Endothelial cell of umbilical vein (primary cell): ENCODE measurements at regions not wholly inside any gene's neighbourhood (a gene's known extent, or its start where the extent isn't known, plus 50 kb on each side); places are given as distances from the start of the nearest gene placed in this dataset.

ENCODE experiments used
- BruUV-seq: library from RNA; stranded (reverse); fragments of 400-500 nt; replicated peaks from 2 replicates; lab custom pipeline; 2021; lab: Mats Ljungman, UMichigan
- CTCF ChIA-PET: fragments of 300-600, 350-600 bp; sonication (Branson Sonifier 250); formaldehyde crosslinking; loops from one replicate; lab custom pipeline; 2021; ENCODE audit warnings: antibody characterized with exemption, inconsistent platforms; lab: Charles Lee
- POLR2A ChIA-PET: fragments of 300-600, 350-600 bp; sonication (Branson Sonifier 250); formaldehyde crosslinking; loops from one replicate; lab custom pipeline; 2021; ENCODE audit warnings: antibody characterized with exemption, inconsistent platforms; lab: Charles Lee
- DNase-seq: peaks from one replicate; pipeline ENCODE4 v3.0.0-alpha.2; 2011; ENCODE audit warnings: low read depth, low spot score
- FAIRE-seq: peaks from 2 replicates; lab custom pipeline; 2011; peaks lifted over from hg19 to GRCh38; lab: Jason Lieb, UNC
- H2AFZ ChIP-seq: 2 replicates; pipeline ENCODE4 v1.6.0; 2012; ENCODE audit warnings: low read depth, low read length, control low read depth, inconsistent platforms
- H3K27ac ChIP-seq: 2 replicates; pipeline ENCODE4 v1.5.1; 2011; ENCODE audit warnings: low read depth, mild to moderate bottlenecking, control low read depth, low read length, moderate library complexity; ENCODE audit not compliant: insufficient read depth
- H3K27me3 ChIP-seq, 2 experiments: 2 replicates each; pipeline versions ENCODE4 v1.6.0 to v1.6.1; 2011; ENCODE audit warnings: low read length in 2 of 2, mixed read lengths in 1 of 2; ENCODE audit not compliant: control insufficient read depth in 2 of 2, insufficient read depth in 2 of 2
- H3K36me3 ChIP-seq, 2 experiments: 2 replicates in 1 of 2; 3 replicates in 1 of 2; pipeline ENCODE4 v1.5.1; 2011; ENCODE audit warnings: low read length in 2 of 2, mild to moderate bottlenecking in 1 of 2, moderate library complexity in 1 of 2; ENCODE audit not compliant: control insufficient read depth in 2 of 2, insufficient read depth in 2 of 2; ENCODE audit errors: extremely low read depth in 1 of 2
- H3K4me1 ChIP-seq: 3 replicates; pipeline ENCODE4 v1.5.1; 2011; ENCODE audit warnings: mild to moderate bottlenecking, low read length; ENCODE audit not compliant: control insufficient read depth, insufficient read depth; ENCODE audit errors: extremely low read depth
- H3K4me2 ChIP-seq: 2 replicates; pipeline ENCODE4 v1.6.1; 2011; ENCODE audit warnings: low read length, control low read depth, mixed read lengths; ENCODE audit not compliant: insufficient read depth
- H3K4me3 ChIP-seq, 3 experiments: fragments of 200-600 bp in 1 of 3; sonication (generic), shearing (Covaris generic) in 1 of 3; replicated peaks in 1 of 3; 2 replicates each; pipeline ENCODE4 v1.5.1; 2011 to 2016; ENCODE audit warnings: control low read depth in 3 of 3, low read length in 3 of 3, mild to moderate bottlenecking in 2 of 3, inconsistent platforms in 1 of 3, low read depth in 1 of 3, moderate library complexity in 1 of 3; ENCODE audit not compliant: insufficient read depth in 1 of 3
- H3K79me2 ChIP-seq: 2 replicates; pipeline ENCODE4 v1.6.0; 2012; ENCODE audit warnings: low read length, inconsistent platforms; ENCODE audit not compliant: control insufficient read depth, insufficient read depth
- H3K9ac ChIP-seq: replicated peaks from 2 replicates; pipeline ENCODE3; 2011; ENCODE audit warnings: low read length, control low read depth; ENCODE audit not compliant: insufficient read depth; ENCODE audit errors: extremely low read depth
- H3K9me1 ChIP-seq: replicated peaks from 3 replicates; pipeline ENCODE4 v1.6.0; 2011; ENCODE audit warnings: mild to moderate bottlenecking, low read length; ENCODE audit not compliant: control insufficient read depth, insufficient read depth; ENCODE audit errors: extremely low read depth
- H3K9me3 ChIP-seq: replicated peaks from 2 replicates; pipeline ENCODE4 v1.5.1; 2012; ENCODE audit warnings: low read length, inconsistent platforms; ENCODE audit not compliant: control insufficient read depth, insufficient read depth
- H4K20me1 ChIP-seq: replicated peaks from 2 replicates; pipeline ENCODE3; 2011; ENCODE audit warnings: mild to moderate bottlenecking, low read length; ENCODE audit not compliant: control insufficient read depth, insufficient read depth; ENCODE audit errors: extremely low read depth
- EZH2 ChIP-seq: IDR thresholded peaks from 2 replicates; pipeline ENCODE4 v1.6.1; 2012; ENCODE audit warnings: borderline replicate concordance, low read depth, mild to moderate bottlenecking, moderate library complexity, low read length, inconsistent platforms; ENCODE audit not compliant: severe bottlenecking
- FOS ChIP-seq: IDR thresholded peaks from 2 replicates; pipeline ENCODE4 v1.6.1; 2011; ENCODE audit warnings: mild to moderate bottlenecking, low read length, moderate library complexity, borderline replicate concordance; ENCODE audit not compliant: insufficient read depth
- GATA2 ChIP-seq: IDR thresholded peaks from 2 replicates; pipeline ENCODE4 v1.7.0; 2011; ENCODE audit warnings: low read depth, mild to moderate bottlenecking, moderate library complexity, mixed read lengths, low read length; ENCODE audit not compliant: insufficient read length, insufficient read depth
- JUN ChIP-seq: IDR thresholded peaks from 2 replicates; pipeline ENCODE4 v1.6.1; 2011; ENCODE audit warnings: borderline replicate concordance, low read depth; ENCODE audit not compliant: insufficient read length, insufficient read depth
- MYC ChIP-seq: IDR thresholded peaks from one replicate; pipeline ENCODE4 v1.6.1; 2011; ENCODE audit warnings: mild to moderate bottlenecking, low read depth, low read length
- POLR2A ChIP-seq: IDR thresholded peaks from 2 replicates; pipeline ENCODE4 v1.6.1; 2012; ENCODE audit warnings: low read depth, mild to moderate bottlenecking, control low read depth, low read length
- POLR2AphosphoS5 ChIP-seq: IDR thresholded peaks from 2 replicates; pipeline ENCODE4 v1.6.1; 2012; ENCODE audit warnings: low read depth, mild to moderate bottlenecking, control low read depth, low read length, moderate library complexity; ENCODE audit not compliant: insufficient read depth
- dilution Hi-C: fragments of 300-500 bp; cut with MboI; formaldehyde crosslinking; loops from one replicate; pipeline ENCODE4 v1.15.0; 2019; ENCODE audit warnings: low sequenced_read_pairs; ENCODE audit not compliant: extremely low pct_ligation_motif_present
- intact Hi-C: fragments of 100-400 bp; cut with micrococcal nuclease; formaldehyde crosslinking; loops from one replicate; pipeline ENCODE4 v1.10.0; 2022
- TF ChIP-seq, protein P1 (sequence below): IDR thresholded peaks from 2 replicates; pipeline ENCODE4 v1.6.1; 2011; ENCODE audit not compliant: insufficient read depth, insufficient read length
- TF ChIP-seq, protein P2 (sequence below), 2 donors: IDR thresholded peaks; 1 replicate in 1 of 2; 2 replicates in 1 of 2; pipeline ENCODE4 v1.5.1; 2011; ENCODE audit warnings: low read length in 2 of 2, mild to moderate bottlenecking in 2 of 2, moderate library complexity in 2 of 2, control low read depth in 1 of 2, inconsistent platforms in 1 of 2, low read depth in 1 of 2; ENCODE audit not compliant: insufficient read depth in 1 of 2; ENCODE audit errors: extremely low read depth in 1 of 2

DNA sequence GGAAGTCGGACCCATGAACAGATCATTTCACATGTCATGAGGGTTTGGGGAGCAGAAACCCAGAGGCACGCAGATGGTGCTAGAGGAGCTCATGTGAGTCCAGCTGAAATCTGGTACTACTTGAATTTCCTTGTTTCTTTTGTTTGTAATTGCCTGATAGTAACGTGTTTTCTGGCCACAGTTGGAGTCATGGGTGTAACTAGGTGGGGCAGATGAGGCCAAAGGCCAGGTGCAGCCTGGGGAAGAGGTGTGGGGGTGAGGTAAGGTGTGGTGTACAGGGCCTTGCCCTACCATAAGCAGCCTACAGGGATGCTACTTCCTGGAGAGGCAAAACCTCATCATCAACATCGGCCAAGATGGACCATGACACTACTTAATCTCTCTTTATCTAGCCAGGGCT lies 271.4 kb downstream of the PTTG2 start:
- TF ChIP-seq EZH2 (no peak), JUN (no peak), POLR2AphosphoS5 (no peak), MYC (no peak), GATA2 (no peak), POLR2A (no peak), FOS (no peak)
- TF ChIP-seq, protein P1, sequence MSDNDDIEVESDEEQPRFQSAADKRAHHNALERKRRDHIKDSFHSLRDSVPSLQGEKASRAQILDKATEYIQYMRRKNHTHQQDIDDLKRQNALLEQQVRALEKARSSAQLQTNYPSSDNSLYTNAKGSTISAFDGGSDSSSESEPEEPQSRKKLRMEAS = no peak
- TF ChIP-seq, protein P2, sequence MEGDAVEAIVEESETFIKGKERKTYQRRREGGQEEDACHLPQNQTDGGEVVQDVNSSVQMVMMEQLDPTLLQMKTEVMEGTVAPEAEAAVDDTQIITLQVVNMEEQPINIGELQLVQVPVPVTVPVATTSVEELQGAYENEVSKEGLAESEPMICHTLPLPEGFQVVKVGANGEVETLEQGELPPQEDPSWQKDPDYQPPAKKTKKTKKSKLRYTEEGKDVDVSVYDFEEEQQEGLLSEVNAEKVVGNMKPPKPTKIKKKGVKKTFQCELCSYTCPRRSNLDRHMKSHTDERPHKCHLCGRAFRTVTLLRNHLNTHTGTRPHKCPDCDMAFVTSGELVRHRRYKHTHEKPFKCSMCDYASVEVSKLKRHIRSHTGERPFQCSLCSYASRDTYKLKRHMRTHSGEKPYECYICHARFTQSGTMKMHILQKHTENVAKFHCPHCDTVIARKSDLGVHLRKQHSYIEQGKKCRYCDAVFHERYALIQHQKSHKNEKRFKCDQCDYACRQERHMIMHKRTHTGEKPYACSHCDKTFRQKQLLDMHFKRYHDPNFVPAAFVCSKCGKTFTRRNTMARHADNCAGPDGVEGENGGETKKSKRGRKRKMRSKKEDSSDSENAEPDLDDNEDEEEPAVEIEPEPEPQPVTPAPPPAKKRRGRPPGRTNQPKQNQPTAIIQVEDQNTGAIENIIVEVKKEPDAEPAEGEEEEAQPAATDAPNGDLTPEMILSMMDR (IDR thresholded peaks at IDR 0.05; ENCODE audit: extremely low read depth in 1 of 2, insufficient read depth in 1 of 2, low read depth in 1 of 2, low read length in 2 of 2) = no peak
- no TSS peak for BruUV-seq

More for the DNA sequence above, 271.4 kb downstream of the PTTG2 start:
- Histone ChIP-seq H3K27ac (no peak overlapping the region), H3K4me2 (no peak overlapping the region), H3K9me3 (no peaks in the 10 kb centered on the region), H3K27me3 (no peaks in the 10 kb centered on the region), H3K4me1 (peaks cover 3% of the 10 kb centered on the region), H3K9ac (no peak overlapping the region), H3K9me1 (no peaks in the 10 kb centered on the region), H3K79me2 (no peaks in the 10 kb centered on the region), H3K4me3 (no peak overlapping the region), H4K20me1 (no peaks in the 10 kb centered on the region), H3K36me3 (no peaks in the 10 kb centered on the region), H2AFZ (no peak overlapping the region)
- ChIA-PET CTCF (no interaction called here), POLR2A (no interaction called here)
- DNase-seq (no peak), FAIRE-seq (no peak)
- dilution Hi-C loops = no loop called here
- intact Hi-C loops = no loop called here
